Glomerular visceral epithelial cell (primary cell): ENCODE measurements at regions not wholly inside any gene's neighbourhood (a gene's known extent, or its start where the extent isn't known, plus 50 kb on each side); places are given as distances from the start of the nearest gene placed in this dataset.
"Not testable (repeated sequence)": the region's sequence is repeated elsewhere in the genome, so short reads cannot be mapped to it uniquely, and the experiment has no call there.

ENCODE experiments used
- DNase-seq: peaks from one replicate; pipeline ENCODE4 v3.0.0-alpha.2; 2016; ENCODE audit errors: extremely low spot score

DNA sequence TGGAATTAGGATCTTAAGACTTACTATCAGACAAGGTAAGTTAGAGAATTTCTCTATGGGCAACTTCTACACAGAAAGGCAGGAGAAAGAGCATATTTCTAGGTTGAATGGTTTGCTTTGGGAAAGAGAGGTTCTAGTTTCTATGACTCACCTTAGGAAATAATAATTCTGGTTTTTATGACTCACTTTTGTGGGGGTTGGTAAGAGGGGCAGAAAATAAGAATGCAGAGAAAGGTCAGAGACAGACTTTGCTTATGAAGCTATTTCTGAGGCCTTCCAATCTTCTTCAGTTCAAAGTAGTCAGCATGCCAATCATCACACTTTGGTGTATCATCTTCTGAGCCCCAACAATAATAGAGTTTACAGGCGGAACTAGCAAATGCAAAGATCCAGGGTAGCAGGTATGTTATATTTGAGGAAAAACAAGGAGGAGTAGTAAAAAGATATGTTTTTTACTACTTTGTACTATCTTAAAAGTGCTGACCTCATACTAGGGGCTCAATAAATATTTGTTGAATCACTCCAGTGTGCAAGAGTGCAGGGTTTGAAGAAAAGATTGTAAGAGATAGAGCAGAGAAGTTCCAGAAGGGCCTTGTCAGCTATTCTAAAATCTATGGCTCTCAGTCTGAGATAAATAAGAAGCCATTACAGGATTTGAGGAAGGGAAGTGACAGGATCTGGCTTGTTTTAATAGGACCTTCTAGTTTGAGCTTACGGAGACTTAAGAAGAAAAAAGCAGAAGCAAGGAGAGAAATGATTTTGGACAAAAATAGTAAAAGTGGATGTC lies 56.7 kb upstream of the LRFN5 start:
- peak; percentile 64 for DNase-seq

DNA sequence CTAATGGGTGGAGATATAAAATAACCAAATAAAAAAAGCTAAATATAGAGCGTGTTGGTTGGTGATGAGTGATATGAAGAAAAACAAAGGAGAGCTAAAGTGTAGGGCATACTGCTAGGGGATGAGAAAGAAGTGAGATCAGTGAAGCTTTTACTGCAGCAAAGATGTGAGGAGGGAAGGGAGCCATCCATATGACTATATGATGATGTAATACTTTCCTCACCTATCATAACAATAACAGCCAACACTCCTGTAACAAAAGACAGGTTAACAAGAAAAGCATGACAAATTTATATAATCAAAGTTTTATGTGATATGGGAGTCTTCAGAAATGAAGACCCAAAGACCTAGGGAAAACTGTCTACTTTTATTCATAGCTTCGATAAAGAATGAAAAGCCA lies 57.4 kb upstream of the LRFN5 start:
- DNase-seq, result peak; percentile 6

DNA sequence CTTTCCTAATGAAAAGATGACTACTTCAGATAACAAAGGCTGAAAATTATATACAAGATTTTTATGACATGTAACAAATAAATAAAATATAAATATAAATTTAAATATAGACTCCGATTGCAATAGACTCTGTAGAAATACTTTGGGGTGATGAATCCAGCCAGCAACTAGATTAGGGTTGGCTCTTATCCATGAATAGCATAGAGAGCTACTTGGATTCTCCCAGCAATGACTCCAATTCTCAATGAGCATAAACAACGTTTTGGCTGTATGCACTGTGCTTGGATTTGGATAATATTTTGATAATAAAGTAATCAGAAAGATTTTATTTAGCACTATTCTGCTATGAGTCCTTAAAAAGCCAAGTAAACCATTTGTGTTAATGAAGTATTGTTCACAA lies 58.0 kb upstream of the LRFN5 start:
- no peak for DNase-seq

DNA sequence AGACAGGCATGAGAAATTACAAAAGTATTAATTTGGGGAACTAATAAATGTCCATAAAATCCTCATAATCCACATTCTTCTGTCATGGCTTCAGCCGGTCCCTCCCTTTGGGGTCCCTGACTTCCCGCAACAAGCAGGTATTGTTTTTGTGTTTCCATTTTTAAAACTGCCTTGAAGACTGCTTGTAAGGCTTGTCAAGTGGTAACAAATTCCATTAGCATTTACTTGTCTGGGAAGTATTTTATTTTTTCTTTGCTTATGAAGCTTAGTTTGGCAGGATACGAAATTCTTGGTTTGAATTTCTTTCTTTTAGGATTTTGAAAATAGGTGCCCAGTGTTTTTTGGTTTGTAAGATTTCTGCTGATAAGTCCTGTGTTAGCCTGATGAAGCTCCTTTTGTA lies 65.3 kb upstream of the LRFN5 start:
- DNase-seq, result no peak

DNA sequence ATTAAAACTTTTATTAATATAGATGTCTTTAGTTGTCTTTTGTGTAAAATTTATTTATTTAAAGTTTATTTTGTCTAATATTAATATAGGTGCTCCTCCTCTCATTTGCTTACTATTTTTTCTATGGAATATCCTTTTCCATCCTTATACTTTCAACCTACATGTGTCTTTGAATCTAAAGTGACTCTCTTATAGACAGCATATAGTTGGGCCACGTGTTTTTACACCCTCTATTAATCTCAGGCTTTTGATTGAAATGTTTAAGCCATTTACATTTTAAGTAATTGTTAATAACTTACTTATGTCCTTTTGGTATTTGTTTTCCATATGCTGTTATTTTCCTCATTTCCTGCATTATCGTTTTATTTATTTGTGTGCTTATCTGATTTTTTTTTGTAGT lies 74.4 kb upstream of the LRFN5 start:
- no peak for DNase-seq

DNA sequence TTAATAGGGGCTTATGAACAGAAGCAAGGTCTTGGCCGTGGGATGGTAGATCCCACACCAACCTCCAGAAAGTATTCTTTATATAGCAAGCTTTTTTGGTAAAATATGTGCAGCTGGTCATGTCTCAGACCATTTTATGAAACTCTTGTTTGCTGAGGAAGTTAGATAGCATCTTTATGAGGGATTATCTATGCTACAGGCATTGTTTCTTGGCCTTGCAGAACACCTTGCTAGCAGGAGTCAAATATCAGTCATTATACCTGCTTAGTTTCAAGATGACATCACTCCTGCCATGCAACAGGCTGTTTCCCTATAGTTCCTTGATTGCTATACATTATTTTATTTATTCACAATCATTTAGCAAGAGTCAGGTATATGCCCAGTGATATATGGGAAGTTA lies 84.8 kb upstream of the LRFN5 start:
- DNase-seq, result no peak

DNA sequence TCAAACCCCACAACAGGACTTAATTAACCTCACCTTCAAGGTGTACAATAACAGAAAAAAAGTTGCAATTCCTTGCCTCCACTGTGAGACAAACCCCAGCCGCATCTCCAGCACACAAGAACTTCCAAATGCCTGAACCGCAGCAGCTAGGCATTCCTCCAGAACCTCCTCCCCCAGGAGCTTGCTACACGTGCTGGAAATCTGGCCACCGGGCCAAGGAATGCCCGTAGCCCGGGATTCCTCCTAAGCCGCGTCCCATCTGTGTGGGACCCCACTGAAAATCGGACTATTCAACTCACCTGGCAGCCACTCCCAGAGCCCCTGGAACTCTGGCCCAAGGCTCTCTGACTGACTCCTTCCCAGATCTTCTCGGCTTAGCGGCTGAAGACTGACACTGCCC lies 88.6 kb upstream of the LRFN5 start:
- DNase-seq, result not testable (repeated sequence)

DNA sequence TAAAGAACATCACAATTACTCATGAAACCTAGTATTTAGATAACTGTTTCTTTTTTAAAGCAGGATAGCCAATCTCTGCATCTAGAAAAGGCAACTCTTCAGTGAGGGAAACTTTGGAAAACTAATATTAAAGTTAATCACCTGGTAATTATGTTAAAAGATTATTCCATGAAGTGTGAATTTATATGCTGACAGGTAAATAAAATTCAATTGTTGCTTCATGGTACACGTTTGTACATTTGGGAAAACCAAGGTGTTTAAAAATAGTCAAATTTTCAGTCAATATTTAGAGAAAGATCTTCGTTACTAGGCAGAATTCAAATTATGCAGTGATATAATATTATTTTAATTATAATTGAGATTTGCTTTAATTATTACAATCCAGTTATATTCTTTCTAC lies 100.1 kb upstream of the LRFN5 start:
- no peak for DNase-seq

DNA sequence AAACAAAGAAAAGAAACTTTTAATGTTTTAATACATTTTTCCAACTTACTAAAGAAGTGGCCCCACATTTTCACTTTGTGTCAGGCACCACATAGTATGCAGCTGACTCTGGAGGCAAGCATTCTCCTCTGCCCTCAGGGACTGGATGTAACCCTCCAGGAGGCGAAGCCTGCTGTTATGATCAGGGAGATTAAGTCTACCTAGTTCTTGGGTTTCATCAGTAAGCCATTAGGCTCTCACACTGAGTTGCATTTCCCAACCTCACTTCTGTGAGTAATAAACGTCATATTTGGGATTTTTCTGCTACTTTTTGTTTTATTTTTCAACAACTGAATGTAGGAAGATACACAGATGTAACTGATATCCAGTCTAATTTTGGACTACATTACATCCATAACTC lies 101.2 kb upstream of the LRFN5 start:
- no peak for DNase-seq

DNA sequence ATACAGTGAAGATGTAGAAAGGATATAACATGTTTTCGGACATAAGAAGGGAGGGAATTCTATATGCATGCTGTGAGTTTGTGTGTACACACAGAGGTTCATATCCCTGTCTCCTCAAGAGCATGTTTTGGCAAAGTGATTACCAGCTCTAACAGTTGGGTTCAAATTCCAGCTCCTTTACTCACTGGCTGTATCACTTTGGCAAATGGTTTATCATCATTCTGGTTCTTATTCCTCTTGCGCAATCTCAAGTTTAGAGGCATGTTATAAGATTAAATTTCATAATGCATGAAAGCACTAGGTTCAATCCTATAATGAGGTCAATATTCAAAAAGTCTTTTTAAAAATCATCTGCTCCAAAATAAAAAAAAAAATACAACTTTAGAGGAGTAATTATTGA lies 107.7 kb upstream of the LRFN5 start:
- no peak for DNase-seq

DNA sequence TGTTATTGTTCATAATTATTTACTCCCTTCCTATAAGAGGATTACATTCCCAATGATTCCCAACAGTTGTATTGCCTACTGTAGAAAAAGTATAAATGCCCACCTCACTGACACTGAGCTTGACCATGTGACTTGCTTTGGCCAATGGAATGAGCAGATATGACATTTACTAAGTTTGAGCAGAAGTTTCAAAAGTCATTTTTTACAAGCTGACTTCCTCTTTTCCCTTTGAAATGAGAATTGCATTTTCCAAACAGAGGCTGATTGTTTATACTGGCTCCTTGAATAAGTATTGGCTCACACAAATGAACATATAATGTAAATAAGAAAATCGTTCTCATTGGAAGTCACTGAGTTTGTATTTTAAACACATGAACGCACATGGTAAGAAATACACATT lies 116.4 kb upstream of the LRFN5 start:
- no peak for DNase-seq

DNA sequence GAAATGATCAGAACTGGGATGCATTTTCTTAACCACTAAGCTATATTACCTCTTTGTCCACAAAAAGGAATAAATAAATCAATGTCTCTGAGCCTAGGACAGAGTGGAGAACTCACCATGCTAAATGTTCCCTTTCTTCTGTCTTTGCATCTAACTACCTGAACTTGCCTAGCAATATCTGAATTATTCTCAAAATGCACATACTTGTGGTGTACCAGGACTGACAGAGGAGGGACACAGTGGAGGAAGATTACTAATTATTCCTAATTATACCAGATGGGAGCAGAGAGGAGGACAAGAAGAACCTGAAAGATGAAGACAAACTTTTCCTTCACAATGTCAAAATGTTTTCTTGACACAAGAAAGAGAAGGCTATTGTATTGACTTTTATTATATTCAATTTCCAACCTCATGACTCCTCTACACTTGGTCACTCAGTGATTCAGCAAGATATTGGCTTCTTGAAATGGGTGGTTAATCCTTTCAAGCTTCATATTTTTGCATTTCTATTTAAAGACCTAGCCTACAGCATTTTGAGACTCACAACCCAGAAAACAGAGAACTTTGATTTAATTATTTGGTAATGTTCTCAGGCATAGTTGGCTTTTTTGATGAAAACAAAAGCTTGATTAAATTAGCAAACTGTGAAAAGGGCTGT lies 117.2 kb upstream of the LRFN5 start:
- DNase-seq, result no peak

DNA sequence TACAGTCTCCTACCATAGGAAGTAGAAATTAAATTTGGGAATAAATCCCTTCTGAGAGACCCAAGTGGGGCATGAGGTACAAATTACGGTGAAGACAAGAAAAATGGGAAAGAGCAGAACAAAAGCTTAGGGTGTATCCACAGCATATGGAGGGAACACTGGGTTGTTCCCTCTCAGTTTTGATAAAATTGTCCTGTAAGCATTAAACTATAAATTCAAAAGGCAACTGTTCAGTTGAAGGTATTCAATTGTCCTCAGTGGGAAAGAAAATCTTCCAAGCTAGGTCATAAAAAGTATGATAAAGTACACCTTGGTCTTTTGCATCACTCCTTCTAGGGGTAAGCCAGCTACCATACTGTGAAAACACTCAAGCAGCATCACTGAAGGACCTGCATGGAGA lies 118.3 kb upstream of the LRFN5 start:
- no peak for DNase-seq

DNA sequence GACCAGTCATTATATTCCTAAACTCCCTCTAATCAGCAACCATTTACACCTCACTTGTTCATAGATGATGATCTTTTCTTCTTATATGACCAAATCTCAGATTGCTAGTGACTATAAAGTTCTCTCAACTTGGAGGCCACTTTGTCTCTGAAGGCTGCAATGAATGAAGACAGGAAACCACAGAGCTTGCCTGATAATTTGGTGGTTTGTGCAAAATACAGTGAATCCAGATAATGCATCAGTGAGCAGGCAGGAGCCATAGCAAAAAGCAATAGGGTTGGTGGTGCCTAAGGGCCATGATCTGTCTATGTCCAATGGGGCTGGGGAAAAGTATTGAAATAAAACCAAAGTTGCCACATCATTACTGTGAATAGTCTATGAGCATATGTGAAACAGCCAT lies 123.8 kb upstream of the LRFN5 start:
- DNase-seq, result peak; percentile 3

DNA sequence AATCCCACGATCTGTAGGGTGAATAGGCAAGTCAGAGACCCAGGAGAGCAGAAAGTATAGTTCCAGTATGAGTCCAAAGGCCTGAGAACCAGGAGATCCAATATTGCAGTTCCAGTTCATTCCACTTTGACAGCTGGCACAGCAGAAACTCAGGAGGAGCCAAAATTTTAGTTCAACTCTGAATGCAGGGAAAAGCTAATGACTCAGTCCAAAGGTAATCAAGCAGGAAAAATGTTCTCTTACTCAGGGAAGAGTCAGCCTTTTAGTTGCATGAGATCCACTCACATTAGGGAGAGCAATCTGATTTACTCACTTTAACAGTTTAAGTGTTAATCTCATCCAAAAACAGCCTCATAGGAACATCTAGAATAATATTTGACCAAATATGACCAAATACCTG lies 130.2 kb upstream of the LRFN5 start:
- peak; percentile 64 for DNase-seq

DNA sequence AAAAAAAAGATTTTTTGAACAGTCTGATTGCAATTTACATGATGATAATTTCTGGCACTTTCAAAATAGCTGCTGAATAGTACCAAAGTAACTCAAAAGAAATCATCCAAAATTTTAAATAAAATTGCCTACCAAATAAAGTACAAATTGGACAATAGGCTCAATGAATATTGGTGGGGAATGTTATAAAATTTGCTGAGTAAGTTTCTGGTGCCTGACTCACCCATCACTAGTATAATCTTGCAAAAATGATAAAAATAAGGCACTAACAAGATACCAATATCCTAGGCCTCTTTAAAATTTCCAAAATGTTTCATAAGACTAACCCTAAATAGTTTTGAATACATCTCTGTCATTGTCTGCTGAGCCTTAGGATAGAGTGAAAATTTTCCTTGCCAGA lies 145.3 kb upstream of the LRFN5 start:
- no peak for DNase-seq

DNA sequence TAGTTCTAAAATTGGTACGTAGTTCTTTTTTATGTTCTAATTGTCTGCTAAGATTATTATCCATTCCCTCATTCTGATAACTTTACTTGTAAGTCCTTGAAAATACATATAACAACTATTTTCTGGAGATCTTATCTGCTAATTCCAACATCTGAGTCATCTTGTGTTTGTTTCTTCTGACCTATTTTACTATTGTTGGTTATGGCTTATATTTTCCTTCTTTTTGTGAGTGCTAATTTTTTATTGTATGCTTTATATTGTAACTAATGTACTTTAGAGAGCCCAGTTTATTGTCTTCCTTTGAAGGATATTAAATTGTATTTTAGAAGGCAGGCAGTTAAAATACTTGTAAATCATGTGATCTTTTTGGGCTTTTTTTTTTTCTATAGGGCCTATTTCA lies 149.3 kb upstream of the LRFN5 start:
- DNase-seq, result no peak

DNA sequence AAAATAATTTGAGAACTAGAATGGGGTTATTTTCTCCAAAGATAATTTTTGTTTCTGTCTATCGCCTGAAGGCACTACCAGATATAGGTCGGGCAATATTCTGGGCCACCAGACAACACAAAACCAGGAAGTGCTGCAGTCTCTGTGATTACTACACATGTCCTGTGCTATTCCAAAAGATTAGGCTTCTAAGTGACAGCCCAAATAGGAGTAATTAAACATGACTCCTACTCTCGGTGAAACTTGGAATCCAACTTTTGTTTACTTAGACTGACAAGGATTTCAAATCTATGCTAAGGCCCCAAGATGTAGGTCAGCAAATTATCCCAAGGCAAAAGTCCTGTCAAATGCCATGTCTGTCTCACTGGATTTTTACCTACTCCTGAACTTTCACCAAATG lies 157.6 kb upstream of the LRFN5 start:
- no peak for DNase-seq

DNA sequence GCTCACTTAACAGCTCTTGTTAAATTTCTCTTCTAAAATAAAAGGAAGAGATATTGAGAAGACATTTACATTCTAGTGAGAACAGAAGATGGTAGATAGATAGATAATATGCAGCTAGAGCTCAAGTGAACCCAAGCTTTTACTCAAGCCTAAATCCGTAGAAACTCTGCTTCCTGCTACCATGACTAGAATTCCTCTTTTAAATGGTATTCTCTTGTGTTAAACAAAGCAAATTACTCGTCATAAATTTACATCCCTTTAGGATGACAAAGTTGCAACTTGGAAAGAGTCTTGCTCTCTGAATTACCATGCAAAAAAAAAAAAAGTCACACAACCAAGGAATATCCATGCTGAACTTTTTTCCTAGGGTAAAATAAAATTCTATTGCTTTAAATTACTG lies 160.7 kb upstream of the LRFN5 start:
- DNase-seq, result no peak

DNA sequence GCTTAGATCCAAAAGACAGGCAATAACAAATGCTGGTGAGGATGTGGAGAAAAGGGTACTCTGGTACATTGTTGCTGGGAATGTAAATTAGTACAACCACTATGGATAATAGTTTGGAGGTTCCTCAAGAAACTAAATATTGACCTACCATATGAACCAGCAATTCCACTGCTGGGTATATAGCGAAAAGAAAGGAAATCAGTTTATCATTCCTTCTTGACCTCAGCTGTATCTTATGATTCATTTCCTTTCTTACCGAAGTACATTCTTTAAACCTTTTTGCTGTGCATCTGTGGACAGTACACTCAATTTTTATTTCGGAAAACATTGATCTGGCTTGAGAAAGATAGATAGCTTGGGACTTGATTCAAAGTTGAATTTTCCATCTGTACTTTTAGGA lies 183.2 kb upstream of the LRFN5 start:
- no peak for DNase-seq

DNA sequence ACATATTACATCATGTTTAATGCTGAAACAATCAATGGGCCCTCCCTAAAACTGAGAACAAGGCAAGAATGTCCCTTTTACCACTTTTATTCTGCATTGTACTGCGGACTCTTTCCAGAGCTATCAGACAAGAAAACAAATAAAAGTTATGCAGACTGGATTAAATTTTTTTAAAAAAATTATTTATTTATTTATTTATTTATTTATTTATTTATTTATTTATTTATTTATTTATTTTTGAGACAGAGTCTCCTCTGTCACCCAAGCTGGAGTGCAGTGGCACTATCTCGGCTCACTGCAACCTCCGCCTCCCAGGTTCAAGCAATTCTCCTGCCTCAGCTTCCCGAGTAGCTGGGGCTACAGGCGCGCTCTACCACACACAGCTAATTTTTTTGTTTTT lies 185.4 kb upstream of the LRFN5 start:
- DNase-seq, result not testable (repeated sequence)

DNA sequence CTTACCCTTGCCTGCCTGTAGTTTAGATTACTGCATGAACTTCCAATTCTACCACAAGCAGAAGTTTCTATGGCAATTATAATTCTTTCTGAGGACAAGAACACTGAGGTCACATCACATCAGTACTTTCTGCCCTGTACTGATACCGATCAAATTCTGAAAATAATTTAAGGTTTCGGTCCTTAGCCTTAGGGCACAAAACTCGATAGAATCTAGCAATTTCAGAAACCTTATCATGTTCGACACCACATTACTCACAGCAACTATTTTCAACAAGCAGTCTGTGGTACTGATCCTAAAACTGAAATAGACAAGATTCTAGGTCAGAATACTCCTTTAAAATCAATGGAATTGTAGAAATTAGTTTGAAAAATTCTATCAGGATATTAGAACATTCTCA lies 187.0 kb upstream of the LRFN5 start:
- no peak for DNase-seq

DNA sequence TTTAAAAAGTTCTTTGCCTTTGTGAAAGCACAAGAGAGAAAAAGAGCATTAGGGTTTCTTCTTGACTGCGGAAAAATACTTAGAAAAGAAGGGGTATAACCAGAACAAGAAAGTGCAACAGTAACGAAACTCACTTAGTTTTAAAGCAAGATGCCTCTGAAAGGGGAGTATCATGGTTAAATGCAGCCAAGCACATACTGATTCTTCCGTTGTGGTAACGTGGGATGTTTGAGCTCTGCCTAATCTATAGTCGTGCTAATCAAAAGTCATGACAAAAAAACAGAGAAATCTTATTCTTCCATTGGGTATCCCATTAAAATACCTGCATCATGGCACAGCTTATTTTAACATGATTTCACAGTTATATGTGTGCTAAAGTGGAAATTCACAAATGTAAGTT lies 187.8 kb upstream of the LRFN5 start:
- DNase-seq, result no peak

DNA sequence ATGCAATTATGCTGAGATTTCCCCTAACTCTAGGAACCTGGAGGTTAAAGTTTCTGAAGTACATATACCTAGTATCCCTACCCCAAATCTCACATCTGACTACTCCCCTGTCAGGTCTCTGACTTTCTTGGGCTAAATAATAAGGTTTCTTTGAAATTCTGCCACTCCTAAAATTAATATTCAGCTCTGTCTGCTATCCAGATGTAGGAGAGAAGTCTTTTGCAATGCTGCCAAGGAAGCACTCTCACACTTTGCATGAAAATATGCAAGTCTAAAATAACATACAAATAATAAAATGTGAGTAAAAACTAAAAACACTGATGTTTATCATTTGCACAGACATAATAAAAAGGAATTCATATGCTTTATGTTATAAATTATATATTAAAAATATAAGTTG lies 196.9 kb upstream of the LRFN5 start:
- no peak for DNase-seq
